ENCODE measurements at regions not wholly inside any gene's neighbourhood (a gene's known extent, or its start where the extent isn't known, plus 50 kb on each side); places are given as distances from the start of the nearest gene placed in this dataset.

DNA sequence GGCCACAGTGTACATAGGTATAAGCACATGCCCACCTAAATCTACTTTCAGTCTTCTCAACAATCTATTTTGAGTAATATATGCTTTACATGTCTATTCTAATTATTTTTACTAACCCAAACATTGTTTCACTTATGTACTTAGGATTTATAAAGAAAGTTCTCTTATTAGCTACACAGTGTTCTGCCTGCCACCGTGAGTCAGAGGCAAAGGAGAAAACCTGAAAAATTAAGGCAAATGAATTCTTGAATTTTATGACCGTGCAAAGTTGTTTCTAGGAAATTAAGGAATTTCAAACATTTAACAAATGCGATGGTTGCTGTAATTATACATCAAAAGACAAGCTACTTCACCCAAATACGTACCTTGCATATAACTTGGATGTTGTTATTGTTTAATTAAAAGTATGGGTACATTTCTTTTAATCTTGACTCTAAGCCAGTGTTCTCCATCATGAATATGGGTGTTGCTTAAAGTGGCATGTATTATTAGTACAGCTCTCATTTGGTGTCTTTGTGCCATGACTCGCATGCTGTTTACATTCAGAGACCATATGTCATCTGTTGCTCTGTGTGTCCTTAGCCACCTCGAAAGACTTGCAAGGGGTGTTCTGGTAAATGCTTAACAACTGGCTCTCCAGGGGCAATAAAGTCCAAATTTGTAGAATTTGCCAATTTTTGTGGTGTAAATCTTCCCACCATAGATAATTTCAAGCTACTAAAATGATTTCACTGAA lies 154.3 kb upstream of the FN1 start:
- peak in 1 of 2 donors; percentile 47 for DNase-seq (ENCODE audit: low read depth in 2 of 2)
- H3K4me3 ChIP-seq (replicated peaks in 1 of 2; ENCODE audit: low read depth in 2 of 2, low read length in 2 of 2) = no peak overlapping the region
- TF ChIP-seq, protein P1, sequence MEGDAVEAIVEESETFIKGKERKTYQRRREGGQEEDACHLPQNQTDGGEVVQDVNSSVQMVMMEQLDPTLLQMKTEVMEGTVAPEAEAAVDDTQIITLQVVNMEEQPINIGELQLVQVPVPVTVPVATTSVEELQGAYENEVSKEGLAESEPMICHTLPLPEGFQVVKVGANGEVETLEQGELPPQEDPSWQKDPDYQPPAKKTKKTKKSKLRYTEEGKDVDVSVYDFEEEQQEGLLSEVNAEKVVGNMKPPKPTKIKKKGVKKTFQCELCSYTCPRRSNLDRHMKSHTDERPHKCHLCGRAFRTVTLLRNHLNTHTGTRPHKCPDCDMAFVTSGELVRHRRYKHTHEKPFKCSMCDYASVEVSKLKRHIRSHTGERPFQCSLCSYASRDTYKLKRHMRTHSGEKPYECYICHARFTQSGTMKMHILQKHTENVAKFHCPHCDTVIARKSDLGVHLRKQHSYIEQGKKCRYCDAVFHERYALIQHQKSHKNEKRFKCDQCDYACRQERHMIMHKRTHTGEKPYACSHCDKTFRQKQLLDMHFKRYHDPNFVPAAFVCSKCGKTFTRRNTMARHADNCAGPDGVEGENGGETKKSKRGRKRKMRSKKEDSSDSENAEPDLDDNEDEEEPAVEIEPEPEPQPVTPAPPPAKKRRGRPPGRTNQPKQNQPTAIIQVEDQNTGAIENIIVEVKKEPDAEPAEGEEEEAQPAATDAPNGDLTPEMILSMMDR (IDR thresholded peaks at IDR 0.05; ENCODE audit: low read depth, low read length) = no peak

DNA sequence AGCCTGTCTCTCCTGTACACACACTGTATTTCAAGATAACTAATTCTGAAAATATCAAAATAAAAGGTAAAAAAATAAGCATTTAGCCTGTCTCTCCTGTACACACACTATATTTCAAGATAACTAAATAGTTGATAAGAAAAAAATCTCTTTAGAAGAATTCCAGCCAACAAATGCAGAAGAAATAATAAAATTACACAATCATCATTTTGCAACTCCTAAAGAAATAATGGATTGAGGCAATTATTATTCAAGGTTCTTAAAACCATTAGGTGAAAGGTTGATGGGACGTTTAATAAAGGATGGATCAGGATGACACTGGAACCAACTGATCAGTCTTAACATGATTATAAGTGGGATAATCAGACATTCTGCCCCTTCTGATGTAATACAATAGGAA lies 148.0 kb upstream of the FN1 start:
- H3K4me3 ChIP-seq (replicated peaks in 1 of 2; ENCODE audit: low read depth in 2 of 2, low read length in 2 of 2) = no peak overlapping the region
- no peak for DNase-seq (ENCODE audit: low read depth in 2 of 2)
- TF ChIP-seq, protein P1 (IDR thresholded peaks at IDR 0.05; ENCODE audit: low read depth, low read length) = no peak

DNA sequence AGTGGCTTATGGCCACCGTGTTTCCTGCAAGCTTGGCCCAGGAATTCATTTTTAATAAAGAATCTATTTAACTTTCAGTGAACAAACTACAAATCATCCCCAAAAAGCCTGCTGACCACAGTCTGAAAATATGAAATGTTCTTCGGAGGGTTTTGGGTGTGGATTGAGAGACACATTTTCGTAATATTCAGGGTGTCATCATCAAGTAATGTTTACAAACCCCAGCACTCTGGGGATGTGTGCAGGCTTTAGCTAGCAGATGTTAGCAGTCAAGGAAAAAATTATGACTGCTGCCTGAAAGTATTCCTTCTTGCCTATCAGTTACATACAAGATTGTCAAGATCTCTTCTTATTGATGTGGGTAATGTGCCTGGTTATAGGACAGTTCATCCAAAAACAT lies 143.9 kb upstream of the FN1 start:
- peak; percentile 87 to 98 for DNase-seq (ENCODE audit: low read depth in 2 of 2)
- TF ChIP-seq, protein P1 (IDR thresholded peaks at IDR 0.05; ENCODE audit: low read depth, low read length) = no peak
- H3K4me3 ChIP-seq (replicated peaks in 1 of 2; ENCODE audit: low read depth in 2 of 2, low read length in 2 of 2) = no peak overlapping the region

DNA sequence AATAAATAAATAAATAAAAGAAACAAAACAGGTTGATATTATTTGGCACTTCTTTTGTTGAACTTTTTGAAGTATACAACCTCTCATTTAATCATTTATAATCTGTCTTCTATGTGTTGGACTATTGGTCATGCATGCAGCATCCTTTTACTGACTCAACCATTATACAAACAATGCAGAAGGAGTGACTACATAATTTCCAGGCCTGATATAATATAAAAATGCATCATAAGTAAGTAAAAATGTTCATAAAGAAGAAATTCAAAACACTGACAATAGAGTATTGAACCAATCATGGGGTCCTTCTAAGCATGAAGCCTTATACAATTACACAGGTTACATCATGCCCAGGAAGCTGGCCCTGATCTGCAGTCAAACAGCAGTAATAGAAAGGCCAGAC lies 141.5 kb upstream of the FN1 start:
- no peak overlapping the region for H3K4me3 ChIP-seq (replicated peaks in 1 of 2; ENCODE audit: low read depth in 2 of 2, low read length in 2 of 2)
- TF ChIP-seq, protein P1 (IDR thresholded peaks at IDR 0.05; ENCODE audit: low read depth, low read length) = no peak
- peak in 1 of 2 donors; percentile 85 for DNase-seq (ENCODE audit: low read depth in 2 of 2)

DNA sequence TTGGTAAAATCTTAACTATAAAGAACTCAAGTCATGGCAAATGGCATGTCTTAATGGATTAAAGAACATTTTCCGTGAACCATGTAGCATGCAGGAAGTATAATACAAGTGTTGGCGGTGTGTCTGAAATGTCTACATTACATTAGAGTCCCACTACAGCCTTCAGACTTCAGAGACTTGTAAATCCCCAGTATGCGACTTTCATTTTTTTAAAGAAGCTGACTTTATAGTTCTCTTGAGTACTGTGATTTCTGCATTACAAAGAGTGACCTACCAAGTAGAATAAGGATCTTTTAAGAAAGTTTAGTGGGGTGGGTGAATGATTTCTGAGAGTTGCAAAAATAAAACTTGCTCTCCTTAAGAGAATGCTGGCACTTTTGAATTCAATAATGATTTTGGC lies 140.7 kb upstream of the FN1 start:
- TF ChIP-seq, protein P1 (IDR thresholded peaks at IDR 0.05; ENCODE audit: low read depth, low read length) = no peak
- DNase-seq (ENCODE audit: low read depth in 2 of 2) = no peak

DNA sequence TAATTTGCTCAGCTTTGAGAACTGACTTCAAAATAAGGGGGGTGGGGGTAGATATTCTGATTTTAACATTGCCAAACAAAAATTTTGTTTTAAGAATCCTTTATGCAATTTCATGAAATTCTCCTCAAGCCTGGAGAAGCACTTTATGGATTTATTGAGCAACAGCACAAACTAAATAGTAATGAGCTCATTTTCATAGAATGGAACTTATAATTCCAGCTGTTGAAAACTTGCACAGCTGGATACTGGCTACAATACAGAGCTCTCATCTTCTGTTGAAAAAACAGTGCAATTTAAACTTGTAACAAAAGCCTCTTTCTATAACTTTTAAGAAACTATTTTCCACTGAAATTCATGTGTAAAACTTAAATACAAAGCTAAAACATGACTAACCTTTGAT lies 137.6 kb upstream of the FN1 start:
- TF ChIP-seq, protein P1 (IDR thresholded peaks at IDR 0.05; ENCODE audit: low read depth, low read length) = no peak
- DNase-seq (ENCODE audit: low read depth in 2 of 2) = peak in 1 of 2 donors; percentile 29
- no peak overlapping the region for H3K4me3 ChIP-seq (replicated peaks in 1 of 2; ENCODE audit: low read depth in 2 of 2, low read length in 2 of 2)

More for the DNA sequence above, 140.7 kb upstream of the FN1 start:
- no peak overlapping the region for H3K4me3 ChIP-seq (replicated peaks in 1 of 2; ENCODE audit: low read depth in 2 of 2, low read length in 2 of 2)
